ENCODE measurements at regions not wholly inside any gene's neighbourhood (a gene's known extent, or its start where the extent isn't known, plus 50 kb on each side); places are given as distances from the start of the nearest gene placed in this dataset.

DNA sequence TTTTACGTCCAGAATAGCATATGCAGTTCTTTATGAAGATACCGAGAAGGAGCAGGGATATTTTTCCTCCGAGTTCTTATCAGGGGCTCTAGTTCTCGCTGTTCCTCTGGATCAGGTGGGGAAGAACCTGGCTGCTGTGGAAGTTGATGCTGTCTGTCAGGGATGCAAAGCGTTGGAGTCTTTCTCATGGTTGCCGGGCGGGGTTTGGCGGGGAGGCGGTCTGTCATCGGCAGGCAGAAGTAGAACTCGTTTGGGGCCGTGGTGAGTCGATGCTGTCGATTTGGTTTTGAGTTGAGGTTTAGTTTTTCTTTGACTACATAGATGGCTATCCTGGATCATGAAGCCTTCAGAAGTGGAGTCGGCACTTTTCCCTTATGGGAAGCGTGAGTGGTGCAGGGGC, 691.2 kb downstream of the QKI start:
- no peaks in the 10 kb centered on the region for H3K27me3 ChIP-seq (ENCODE audit: control insufficient read depth, insufficient read depth, low read length)
- H3K4me1 ChIP-seq (ENCODE audit: control insufficient read depth, insufficient read depth, low read length): no peaks in the 10 kb centered on the region
- H3K27ac ChIP-seq (ENCODE audit: low read length): no peak overlapping the region
- H3K36me3 ChIP-seq (ENCODE audit: control insufficient read depth, insufficient read depth, low read length): no peaks in the 10 kb centered on the region
- no CpG with 5 or more reads among the region's 16 CpGs for WGBS (ENCODE audit: insufficient coverage, low lambda C conversion rate)
- no peak for DNase-seq
- peaks cover 11% of the 10 kb centered on the region for H3K9me3 ChIP-seq (ENCODE audit: control insufficient read depth, low read depth, low read length)
- H3K4me3 ChIP-seq (ENCODE audit: low read length): no peak overlapping the region

DNA sequence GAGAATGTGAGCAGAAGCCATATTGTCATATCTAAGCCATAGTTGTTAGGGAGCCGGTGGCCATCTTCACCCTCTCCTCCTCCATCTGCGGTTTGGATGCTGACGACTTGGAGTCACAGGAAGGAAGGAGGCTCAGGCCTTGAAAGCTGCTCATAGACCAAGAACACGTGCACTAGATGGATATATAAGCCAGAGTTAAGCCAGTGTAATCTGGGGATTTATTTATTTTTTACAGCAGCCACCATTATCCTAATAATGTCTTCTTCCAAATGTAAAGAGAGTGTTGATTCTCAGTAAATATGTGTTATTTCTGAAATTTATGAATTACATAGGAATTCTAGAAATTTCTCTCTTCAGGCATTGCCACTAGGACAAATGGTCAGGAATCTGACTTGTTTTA, 689.9 kb downstream of the QKI start:
- Histone ChIP-seq H3K27me3 (ENCODE audit: control insufficient read depth, insufficient read depth, low read length) (no peaks in the 10 kb centered on the region), H3K4me1 (ENCODE audit: control insufficient read depth, insufficient read depth, low read length) (no peaks in the 10 kb centered on the region), H3K9me3 (ENCODE audit: control insufficient read depth, low read depth, low read length) (peaks cover 11% of the 10 kb centered on the region), H3K36me3 (ENCODE audit: control insufficient read depth, insufficient read depth, low read length) (no peaks in the 10 kb centered on the region), H3K4me3 (ENCODE audit: low read length) (no peak overlapping the region), H3K27ac (ENCODE audit: low read length) (no peak overlapping the region)
- no CpG with 5 or more reads among the region's 4 CpGs for WGBS (ENCODE audit: insufficient coverage, low lambda C conversion rate)
- no peak for DNase-seq

DNA sequence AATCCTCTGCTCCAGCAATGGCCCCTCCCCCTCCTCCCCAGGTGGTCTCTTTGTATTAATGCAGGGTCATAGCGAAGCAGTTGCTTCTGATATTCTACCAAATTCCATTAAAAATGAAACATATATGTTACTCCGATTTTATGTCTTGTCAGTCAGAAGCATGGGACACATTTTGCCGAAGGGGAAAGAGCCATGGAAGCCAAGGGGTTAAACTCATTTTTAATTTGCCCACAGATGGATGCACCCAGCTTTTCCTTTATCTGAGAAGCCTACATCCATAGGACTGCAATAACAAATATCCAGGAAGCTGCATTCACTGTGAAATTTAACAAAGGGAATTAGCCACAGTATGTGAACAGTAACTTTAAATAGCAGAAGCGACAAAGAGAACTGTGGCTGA, 688.2 kb downstream of the QKI start:
- no peak overlapping the region for H3K4me3 ChIP-seq (ENCODE audit: low read length)
- no peak overlapping the region for H3K27ac ChIP-seq (ENCODE audit: low read length)
- H3K36me3 ChIP-seq (ENCODE audit: control insufficient read depth, insufficient read depth, low read length): no peaks in the 10 kb centered on the region
- no peaks in the 10 kb centered on the region for H3K4me1 ChIP-seq (ENCODE audit: control insufficient read depth, insufficient read depth, low read length)
- 71% methylated on average over 2 of the region's 4 CpGs for WGBS (ENCODE audit: insufficient coverage, low lambda C conversion rate)
- H3K9me3 ChIP-seq (ENCODE audit: control insufficient read depth, low read depth, low read length): peaks cover 11% of the 10 kb centered on the region
- DNase-seq: no peak
- H3K27me3 ChIP-seq (ENCODE audit: control insufficient read depth, insufficient read depth, low read length): no peaks in the 10 kb centered on the region

DNA sequence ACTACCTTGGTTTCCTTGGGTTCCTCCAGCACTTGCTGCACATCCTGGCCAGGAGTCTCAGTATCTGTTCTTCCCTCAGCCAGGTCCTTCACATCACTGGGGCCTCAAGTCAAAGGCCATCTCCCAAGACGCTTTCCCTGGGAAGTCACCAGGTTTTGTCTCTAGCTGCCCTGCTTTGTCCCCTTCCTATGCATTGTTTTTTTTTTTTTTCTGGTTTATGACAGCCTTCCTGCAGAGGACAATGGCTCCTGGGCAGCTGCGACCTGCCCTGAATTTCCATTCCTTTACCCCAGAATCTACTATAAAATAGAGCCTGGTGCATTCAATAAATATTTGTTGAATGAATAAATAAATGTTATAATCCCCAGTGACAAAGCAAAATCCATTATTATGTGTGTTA, 687.3 kb downstream of the QKI start:
- Histone ChIP-seq H3K27ac (ENCODE audit: low read length) (no peak overlapping the region), H3K4me1 (ENCODE audit: control insufficient read depth, insufficient read depth, low read length) (no peaks in the 10 kb centered on the region), H3K9me3 (ENCODE audit: control insufficient read depth, low read depth, low read length) (peaks cover 10% of the 10 kb centered on the region), H3K36me3 (ENCODE audit: control insufficient read depth, insufficient read depth, low read length) (no peaks in the 10 kb centered on the region), H3K27me3 (ENCODE audit: control insufficient read depth, insufficient read depth, low read length) (no peaks in the 10 kb centered on the region), H3K4me3 (ENCODE audit: low read length) (no peak overlapping the region)
- WGBS (ENCODE audit: insufficient coverage, low lambda C conversion rate): no CpG with 5 or more reads among the region's 2 CpGs
- no peak for DNase-seq

DNA sequence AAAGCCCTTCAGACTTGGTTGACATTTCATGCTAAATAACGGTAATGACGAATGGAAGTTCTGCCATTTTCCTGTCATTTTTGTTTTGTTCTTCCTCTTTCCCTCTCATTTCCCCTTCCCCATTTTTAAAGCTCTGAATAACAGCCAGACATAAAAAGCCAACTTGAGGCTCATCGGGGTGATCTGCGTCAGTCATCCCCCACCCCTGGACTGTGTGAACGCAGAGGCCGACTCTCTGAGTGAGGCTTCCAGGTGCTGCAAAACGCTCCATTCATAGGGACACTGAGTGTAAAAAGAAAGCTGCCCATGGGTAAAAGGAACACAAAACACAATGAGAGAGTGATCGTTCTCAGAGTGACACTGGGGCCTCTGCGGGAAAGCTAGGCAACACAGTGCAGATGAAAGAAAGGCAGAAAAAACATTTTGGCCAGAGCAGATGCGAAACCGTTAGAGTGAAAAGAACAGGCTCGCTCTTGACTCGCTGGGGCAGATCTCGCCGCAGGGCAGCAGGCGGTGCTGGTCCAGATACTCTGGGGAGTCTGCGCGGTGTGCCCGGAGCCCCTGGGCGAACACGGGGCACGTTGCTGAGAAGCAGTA, 684.8 kb downstream of the QKI start:
- Histone ChIP-seq H3K36me3 (ENCODE audit: control insufficient read depth, insufficient read depth, low read length) (no peaks in the 10 kb centered on the region), H3K27ac (ENCODE audit: low read length) (no peak overlapping the region), H3K4me3 (ENCODE audit: low read length) (no peak overlapping the region), H3K27me3 (ENCODE audit: control insufficient read depth, insufficient read depth, low read length) (no peaks in the 10 kb centered on the region), H3K4me1 (ENCODE audit: control insufficient read depth, insufficient read depth, low read length) (no peaks in the 10 kb centered on the region), H3K9me3 (ENCODE audit: control insufficient read depth, low read depth, low read length) (peaks cover 4% of the 10 kb centered on the region)
- WGBS (ENCODE audit: insufficient coverage, low lambda C conversion rate): 91% methylated on average over 9 of the region's 22 CpGs
- no peak for DNase-seq

- Histone ChIP-seq H3K27me3 (ENCODE audit: control insufficient read depth, insufficient read depth, low read length) (no peaks in the 10 kb centered on the region), H3K4me1 (ENCODE audit: control insufficient read depth, insufficient read depth, low read length) (no peaks in the 10 kb centered on the region), H3K4me3 (ENCODE audit: low read length) (no peak overlapping the region), H3K9me3 (ENCODE audit: control insufficient read depth, low read depth, low read length) (peaks cover 4% of the 10 kb centered on the region), H3K36me3 (ENCODE audit: control insufficient read depth, insufficient read depth, low read length) (no peaks in the 10 kb centered on the region), H3K27ac (ENCODE audit: low read length) (no peak overlapping the region)
- 0% methylated on average over 1 of the region's 9 CpGs for WGBS (ENCODE audit: insufficient coverage, low lambda C conversion rate)
- DNase-seq: peak; percentile 14 to 18
Observed at GRCh38 chr6:164098857-164099267, 684.3 kb downstream of the QKI start.

DNA sequence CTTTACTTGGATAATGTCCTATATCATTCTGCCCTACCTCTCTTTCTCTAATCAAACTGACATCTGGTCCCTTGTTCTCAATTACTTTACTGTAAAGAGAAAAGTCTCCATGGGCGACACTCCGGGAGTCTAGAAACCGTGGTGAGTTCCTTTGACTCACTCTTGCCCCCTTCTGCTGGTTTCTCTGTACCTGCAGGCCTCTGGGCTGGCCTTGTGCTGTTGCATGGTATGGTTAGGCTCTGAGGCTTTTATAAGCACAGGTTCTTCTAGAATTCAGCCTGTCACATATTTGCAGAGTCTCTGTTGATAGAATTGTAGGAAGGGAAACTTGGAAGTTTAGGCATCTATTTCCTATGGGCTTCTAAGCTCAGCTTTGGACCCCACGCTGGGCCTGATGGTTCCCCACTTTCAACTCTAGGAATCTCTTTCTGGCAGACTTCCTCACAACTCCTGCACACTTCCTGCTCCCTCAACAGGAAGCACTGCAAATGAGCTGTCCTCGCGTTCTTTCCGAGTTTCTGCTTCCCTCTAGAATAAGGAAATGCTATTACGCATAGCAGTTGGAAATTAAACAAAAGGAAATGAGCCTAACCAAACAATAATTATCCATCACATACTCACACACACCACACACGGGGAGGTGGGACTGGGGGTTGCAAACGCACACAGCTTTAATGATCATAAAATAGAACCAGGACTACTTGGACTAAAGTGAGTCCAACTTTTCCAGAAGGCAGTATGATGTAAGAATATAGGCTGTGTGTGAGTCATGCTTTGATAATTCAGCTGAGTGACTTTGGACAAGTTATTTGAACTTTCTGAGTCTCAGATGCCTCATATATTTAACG, 683.3 kb downstream of the QKI start:
- H3K36me3 ChIP-seq (ENCODE audit: control insufficient read depth, insufficient read depth, low read length): no peaks in the 10 kb centered on the region
- WGBS (ENCODE audit: insufficient coverage, low lambda C conversion rate): 89% methylated on average over 3 of the region's 11 CpGs
- H3K4me1 ChIP-seq (ENCODE audit: control insufficient read depth, insufficient read depth, low read length): no peaks in the 10 kb centered on the region
- peaks cover 4% of the 10 kb centered on the region for H3K9me3 ChIP-seq (ENCODE audit: control insufficient read depth, low read depth, low read length)
- peak; percentile 7 to 14 for DNase-seq
- H3K27ac ChIP-seq (ENCODE audit: low read length): no peak overlapping the region
- H3K4me3 ChIP-seq (ENCODE audit: low read length): no peak overlapping the region
- H3K27me3 ChIP-seq (ENCODE audit: control insufficient read depth, insufficient read depth, low read length): no peaks in the 10 kb centered on the region

GRCh38 chr6:164097056-164097455, 682.5 kb downstream of the QKI start:
- no peaks in the 10 kb centered on the region for H3K4me1 ChIP-seq (ENCODE audit: control insufficient read depth, insufficient read depth, low read length)
- no peaks in the 10 kb centered on the region for H3K27me3 ChIP-seq (ENCODE audit: control insufficient read depth, insufficient read depth, low read length)
- no peaks in the 10 kb centered on the region for H3K36me3 ChIP-seq (ENCODE audit: control insufficient read depth, insufficient read depth, low read length)
- H3K4me3 ChIP-seq (ENCODE audit: low read length): no peak overlapping the region
- H3K9me3 ChIP-seq (ENCODE audit: control insufficient read depth, low read depth, low read length): peaks cover 4% of the 10 kb centered on the region
- DNase-seq: no peak
- no peak overlapping the region for H3K27ac ChIP-seq (ENCODE audit: low read length)
- no CpG with 5 or more reads among the region's 4 CpGs for WGBS (ENCODE audit: insufficient coverage, low lambda C conversion rate)

GRCh38 chr6:164095056-164095455, 680.5 kb downstream of the QKI start:
- H3K36me3 ChIP-seq (ENCODE audit: control insufficient read depth, insufficient read depth, low read length): no peaks in the 10 kb centered on the region
- H3K4me1 ChIP-seq (ENCODE audit: control insufficient read depth, insufficient read depth, low read length): no peaks in the 10 kb centered on the region
- H3K27ac ChIP-seq (ENCODE audit: low read length): no peak overlapping the region
- H3K27me3 ChIP-seq (ENCODE audit: control insufficient read depth, insufficient read depth, low read length): no peaks in the 10 kb centered on the region
- H3K4me3 ChIP-seq (ENCODE audit: low read length): no peak overlapping the region
- peaks cover 3% of the 10 kb centered on the region for H3K9me3 ChIP-seq (ENCODE audit: control insufficient read depth, low read depth, low read length)
- WGBS (ENCODE audit: insufficient coverage, low lambda C conversion rate): 100% methylated on average over 1 of the region's 3 CpGs
- no peak for DNase-seq

GRCh38 chr6:164087870-164088269, 673.4 kb downstream of the QKI start:
- H3K9me3 ChIP-seq (ENCODE audit: control insufficient read depth, low read depth, low read length): peaks cover 9% of the 10 kb centered on the region
- no CpG with 5 or more reads among the region's 3 CpGs for WGBS (ENCODE audit: insufficient coverage, low lambda C conversion rate)
- no peaks in the 10 kb centered on the region for H3K36me3 ChIP-seq (ENCODE audit: control insufficient read depth, insufficient read depth, low read length)
- no peaks in the 10 kb centered on the region for H3K27me3 ChIP-seq (ENCODE audit: control insufficient read depth, insufficient read depth, low read length)
- no peak overlapping the region for H3K27ac ChIP-seq (ENCODE audit: low read length)
- no peak overlapping the region for H3K4me3 ChIP-seq (ENCODE audit: low read length)
- no peaks in the 10 kb centered on the region for H3K4me1 ChIP-seq (ENCODE audit: control insufficient read depth, insufficient read depth, low read length)
- DNase-seq: no peak

DNA sequence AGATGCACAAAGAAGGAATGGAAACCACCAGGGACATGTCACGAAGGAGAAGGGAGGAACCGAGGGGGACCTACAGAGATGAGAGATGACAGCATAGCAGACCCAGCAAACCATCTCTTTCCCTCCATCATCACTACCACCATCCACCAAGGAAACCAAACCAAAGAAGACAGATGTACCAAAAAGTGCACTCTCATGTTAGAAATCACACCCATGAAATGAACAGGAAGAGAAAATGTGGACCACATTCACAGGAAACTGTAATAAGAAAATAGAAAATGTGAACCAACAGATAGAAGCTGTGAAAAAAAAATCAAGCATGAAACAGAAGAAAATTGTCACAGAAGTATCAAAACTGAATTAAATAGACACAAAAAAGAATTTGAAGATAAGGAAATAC, 672.7 kb downstream of the QKI start:
- WGBS (ENCODE audit: insufficient coverage, low lambda C conversion rate): no CpG with 5 or more reads among the region's 2 CpGs
- Histone ChIP-seq H3K27me3 (ENCODE audit: control insufficient read depth, insufficient read depth, low read length) (no peaks in the 10 kb centered on the region), H3K9me3 (ENCODE audit: control insufficient read depth, low read depth, low read length) (peaks cover 9% of the 10 kb centered on the region), H3K4me3 (ENCODE audit: low read length) (no peak overlapping the region), H3K36me3 (ENCODE audit: control insufficient read depth, insufficient read depth, low read length) (no peaks in the 10 kb centered on the region), H3K4me1 (ENCODE audit: control insufficient read depth, insufficient read depth, low read length) (no peaks in the 10 kb centered on the region), H3K27ac (ENCODE audit: low read length) (no peak overlapping the region)
- no peak for DNase-seq
